ENCODE measurements at regions not wholly inside any gene's neighbourhood (a gene's known extent, or its start where the extent isn't known, plus 50 kb on each side); places are given as distances from the start of the nearest gene placed in this dataset.

DNA sequence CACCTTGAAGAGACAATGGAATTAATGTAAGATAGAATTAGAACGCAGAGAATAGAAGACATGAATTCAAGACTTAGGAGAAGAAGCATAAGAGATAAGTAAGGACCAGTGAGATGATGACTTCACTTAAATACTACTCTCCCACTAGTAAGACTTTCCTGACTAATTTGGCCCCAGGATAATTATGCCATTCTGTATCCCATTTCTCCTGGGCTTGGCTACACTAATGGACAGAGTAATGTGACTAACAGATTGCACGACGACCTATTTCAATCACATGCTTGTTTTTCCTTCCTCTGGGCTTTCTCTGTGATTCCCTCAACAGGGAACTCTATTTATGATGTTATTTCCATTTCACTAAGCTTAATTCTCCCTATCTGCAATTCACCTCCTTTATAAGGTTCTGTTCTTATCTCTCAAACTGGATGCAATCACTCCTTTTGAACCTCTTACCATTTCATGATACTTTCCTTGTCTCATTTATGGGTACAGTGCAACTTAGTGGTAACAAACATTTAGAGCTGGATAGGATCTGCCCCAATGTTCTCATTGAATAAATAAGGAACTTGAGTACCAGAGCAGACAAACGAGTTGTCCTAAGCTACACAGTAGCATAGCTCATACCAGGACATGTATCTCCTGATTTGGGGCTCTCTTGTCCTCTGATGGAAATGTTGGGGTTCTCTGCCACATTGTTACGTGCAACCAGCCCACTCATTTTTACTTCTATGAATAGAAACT is 102.7 kb downstream of the BTG1 start:
- TF ChIP-seq, protein P1, sequence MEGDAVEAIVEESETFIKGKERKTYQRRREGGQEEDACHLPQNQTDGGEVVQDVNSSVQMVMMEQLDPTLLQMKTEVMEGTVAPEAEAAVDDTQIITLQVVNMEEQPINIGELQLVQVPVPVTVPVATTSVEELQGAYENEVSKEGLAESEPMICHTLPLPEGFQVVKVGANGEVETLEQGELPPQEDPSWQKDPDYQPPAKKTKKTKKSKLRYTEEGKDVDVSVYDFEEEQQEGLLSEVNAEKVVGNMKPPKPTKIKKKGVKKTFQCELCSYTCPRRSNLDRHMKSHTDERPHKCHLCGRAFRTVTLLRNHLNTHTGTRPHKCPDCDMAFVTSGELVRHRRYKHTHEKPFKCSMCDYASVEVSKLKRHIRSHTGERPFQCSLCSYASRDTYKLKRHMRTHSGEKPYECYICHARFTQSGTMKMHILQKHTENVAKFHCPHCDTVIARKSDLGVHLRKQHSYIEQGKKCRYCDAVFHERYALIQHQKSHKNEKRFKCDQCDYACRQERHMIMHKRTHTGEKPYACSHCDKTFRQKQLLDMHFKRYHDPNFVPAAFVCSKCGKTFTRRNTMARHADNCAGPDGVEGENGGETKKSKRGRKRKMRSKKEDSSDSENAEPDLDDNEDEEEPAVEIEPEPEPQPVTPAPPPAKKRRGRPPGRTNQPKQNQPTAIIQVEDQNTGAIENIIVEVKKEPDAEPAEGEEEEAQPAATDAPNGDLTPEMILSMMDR (conservative IDR thresholded peaks at IDR 0.05; ENCODE audit: low read depth, low read length), result no peak
- H3K4me3 ChIP-seq (ENCODE audit: low read depth, low read length), result no peak overlapping the region
- no peak for DNase-seq (ENCODE audit: low read depth)

DNA sequence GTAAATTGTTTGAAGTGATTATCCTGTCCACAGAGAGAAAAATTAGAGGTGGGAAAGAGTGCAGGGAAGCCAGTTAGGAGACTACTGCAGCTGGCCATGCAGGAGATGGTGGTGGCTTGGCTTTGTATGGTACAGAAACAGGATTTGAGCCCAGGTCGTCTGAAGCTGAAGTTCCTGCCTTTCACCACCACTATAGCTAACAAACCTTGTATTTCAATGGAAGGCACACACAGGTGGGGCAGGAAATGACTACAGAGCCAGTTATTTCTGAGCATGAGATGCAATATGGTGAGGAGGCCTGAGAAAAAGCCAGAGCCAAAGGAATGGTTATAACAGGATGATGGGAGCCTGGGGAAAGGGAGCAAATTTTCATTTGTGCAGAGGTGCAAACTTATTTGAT is 103.9 kb downstream of the BTG1 start:
- DNase-seq (ENCODE audit: low read depth), result no peak
- TF ChIP-seq, protein P1 (conservative IDR thresholded peaks at IDR 0.05; ENCODE audit: low read depth, low read length), result no peak
- no peak overlapping the region for H3K4me3 ChIP-seq (ENCODE audit: low read depth, low read length)

DNA sequence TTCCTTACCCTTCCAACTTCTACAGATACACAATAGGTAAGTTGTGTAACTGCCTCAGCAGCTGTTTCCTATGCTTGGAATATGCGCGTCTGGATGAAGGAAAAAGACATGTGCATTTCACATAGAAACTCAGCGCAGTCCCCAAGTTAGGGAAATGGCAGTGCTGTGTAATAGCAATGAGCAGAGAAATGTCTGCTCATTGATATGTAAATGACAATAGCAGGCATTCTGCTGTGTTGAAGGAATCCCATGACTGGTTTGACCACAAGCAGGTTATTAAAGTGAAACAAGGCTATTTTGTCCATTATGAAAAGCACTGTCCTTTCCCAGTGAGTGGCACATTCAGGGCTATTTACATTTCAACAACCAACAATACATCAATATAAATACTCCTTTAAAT is 106.6 kb downstream of the BTG1 start:
- TF ChIP-seq, protein P1 (conservative IDR thresholded peaks at IDR 0.05; ENCODE audit: low read depth, low read length), result no peak
- no peak for DNase-seq (ENCODE audit: low read depth)
- H3K4me3 ChIP-seq (ENCODE audit: low read depth, low read length), result no peak overlapping the region

DNA sequence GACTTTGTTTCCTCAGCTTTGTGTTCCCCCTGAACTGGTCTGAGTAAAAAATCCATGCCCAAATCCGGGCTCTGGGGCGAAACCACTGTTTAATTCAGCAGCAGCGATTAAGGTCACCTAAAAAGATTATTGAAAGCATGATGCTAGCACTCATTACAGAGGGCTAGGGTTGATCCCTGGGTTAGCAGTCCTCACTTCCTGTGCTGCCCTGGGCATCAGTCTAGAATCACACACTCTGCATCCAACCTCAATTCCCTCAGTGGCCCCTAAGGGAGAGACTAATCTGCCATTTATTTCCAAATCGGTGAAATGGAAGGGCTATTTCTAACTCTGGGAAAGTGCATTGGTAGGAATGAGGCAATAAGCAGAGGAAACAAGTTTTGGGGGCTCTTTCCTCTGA is 107.2 kb downstream of the BTG1 start:
- TF ChIP-seq, protein P1 (conservative IDR thresholded peaks at IDR 0.05; ENCODE audit: low read depth, low read length), result no peak
- no peak for DNase-seq (ENCODE audit: low read depth)
- H3K4me3 ChIP-seq (ENCODE audit: low read depth, low read length), result no peak overlapping the region

DNA sequence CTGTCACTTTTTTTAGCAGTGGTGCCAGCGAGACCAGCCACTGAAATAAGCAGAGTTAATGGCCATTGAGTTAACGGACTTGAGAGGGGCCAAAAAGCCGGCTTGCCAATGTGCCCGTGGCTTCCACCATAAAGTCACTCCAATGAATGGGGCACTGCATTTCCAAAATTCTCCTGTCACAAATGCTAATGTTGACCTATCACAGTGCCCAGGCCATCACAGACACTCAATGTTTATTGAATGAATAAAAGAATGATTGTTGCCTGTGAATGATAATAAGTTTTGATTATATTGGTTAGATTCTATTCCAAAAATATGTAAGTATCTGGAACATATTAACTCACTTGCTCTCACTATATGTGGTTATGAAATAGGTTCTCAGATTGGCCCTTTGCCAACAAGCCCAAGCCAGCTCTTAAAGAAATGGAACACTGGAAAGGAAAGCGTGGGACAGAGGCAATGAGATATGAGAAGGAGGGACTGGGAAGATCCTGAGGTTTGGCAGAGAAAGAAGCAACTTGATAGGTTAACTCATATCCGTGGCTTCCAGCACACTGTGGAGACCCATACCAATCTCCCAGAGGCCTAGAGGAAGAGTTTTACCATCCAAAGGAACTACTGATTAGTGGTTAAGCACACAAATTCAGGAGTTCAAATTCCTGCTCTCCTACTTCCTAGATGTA is 108.7 kb downstream of the BTG1 start:
- TF ChIP-seq, protein P1 (conservative IDR thresholded peaks at IDR 0.05; ENCODE audit: low read depth, low read length), result no peak
- peak; percentile 90 for DNase-seq (ENCODE audit: low read depth)
- no peak overlapping the region for H3K4me3 ChIP-seq (ENCODE audit: low read depth, low read length)

DNA sequence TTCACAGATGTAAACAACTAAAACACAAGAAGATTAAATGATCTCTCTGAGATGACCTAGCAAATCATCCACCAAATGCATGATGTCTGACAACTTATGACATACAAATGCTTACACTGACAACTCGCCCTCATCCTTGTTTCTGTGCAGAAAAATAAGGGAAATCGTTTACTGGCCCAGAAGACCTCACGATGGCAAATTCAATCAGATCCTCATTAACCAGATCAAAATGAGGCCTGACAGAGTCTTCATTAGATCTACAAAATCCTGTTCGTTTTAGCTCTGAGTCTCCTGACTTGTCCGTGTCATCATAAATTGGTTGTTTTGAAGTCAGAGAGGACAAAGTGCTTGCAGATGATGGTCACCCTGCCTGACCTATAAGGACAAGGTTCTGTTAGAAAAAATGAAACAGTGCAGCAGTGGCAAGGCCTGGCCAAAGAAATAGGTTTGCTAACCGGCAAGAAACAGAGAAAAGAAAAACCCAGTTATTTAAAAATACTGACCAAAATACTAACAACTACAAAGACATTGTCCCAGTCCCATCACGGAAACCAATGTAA is 109.5 kb downstream of the BTG1 start:
- TF ChIP-seq, protein P1 (conservative IDR thresholded peaks at IDR 0.05; ENCODE audit: low read depth, low read length), result no peak

More for the DNA sequence above, 109.5 kb downstream of the BTG1 start:
- DNase-seq (ENCODE audit: low read depth), result no peak
- no peak overlapping the region for H3K4me3 ChIP-seq (ENCODE audit: low read depth, low read length)

Data from choroid plexus epithelial cell (primary cell).